ENCODE measurements at regions not wholly inside any gene's neighbourhood (a gene's known extent, or its start where the extent isn't known, plus 50 kb on each side); places are given as distances from the start of the nearest gene placed in this dataset.

- DNase-seq (ENCODE audit: low read depth) = no peak
Observed at GRCh38 chr1:87274851-87275250, 53.8 kb upstream of the LMO4 start.

DNA sequence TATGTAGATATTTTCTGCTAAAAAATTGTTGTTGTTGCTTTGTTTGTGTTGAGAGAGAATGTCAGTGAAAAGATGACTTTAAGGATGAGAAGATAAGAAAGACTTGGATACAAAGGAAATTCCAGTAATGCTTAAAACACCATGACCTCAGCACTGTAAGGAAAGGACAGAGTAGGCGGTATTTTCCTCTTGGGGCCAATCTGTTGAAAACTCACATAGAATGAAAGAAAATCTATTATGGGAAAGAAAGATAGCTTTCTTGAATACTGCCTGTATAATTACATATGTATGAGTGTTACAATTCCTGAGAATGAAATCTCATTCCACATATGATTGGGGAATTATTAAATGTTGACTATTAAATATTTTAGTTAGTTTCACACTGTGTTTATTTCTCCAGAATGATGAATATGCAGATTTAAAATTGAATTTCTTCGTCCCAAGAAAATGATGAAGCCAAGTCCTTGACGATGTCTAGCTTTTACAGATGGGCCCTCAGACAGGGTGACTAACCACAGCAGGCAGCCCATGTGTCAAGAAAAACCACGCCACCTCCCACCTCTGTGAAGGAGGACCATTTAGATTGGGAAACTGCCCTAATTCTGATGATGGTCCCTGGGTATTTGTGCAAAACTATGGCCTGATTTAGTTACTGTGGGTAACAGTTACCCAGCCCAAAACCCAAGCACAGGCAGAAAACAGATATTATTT is 49.7 kb upstream of the LMO4 start:
- DNase-seq (ENCODE audit: low read depth) = no peak

All from CMK (cell line).